Left lung (tissue), 4 donors: ENCODE measurements at regions not wholly inside any gene's neighbourhood (a gene's known extent, or its start where the extent isn't known, plus 50 kb on each side); places are given as distances from the start of the nearest gene placed in this dataset.

Experiments used
- ATAC-seq: fragments of 200-7000 bp; cut with Tn5 transposase; one replicate; pipeline ENCODE4 v1.9.1; 2020; ENCODE audit warnings: moderate library complexity
- DNase-seq, 4 donors: peaks; one replicate each; pipeline ENCODE4 v3.0.0-alpha.2; 2013 to 2020
- H3K27ac ChIP-seq, 2 donors: fragments of 200-600 bp; sonication (generic) in 1 of 2; one replicate each; pipeline versions ENCODE4 v1.5.0 to v1.8.0; 2020 to 2021
- H3K27me3 ChIP-seq, 2 donors: fragments of 200-600 bp; sonication (generic) in 1 of 2; one replicate each; pipeline versions ENCODE4 v1.5.0 to v1.8.0; 2020 to 2021
- H3K36me3 ChIP-seq, 2 donors: fragments of 200-600 bp; sonication (generic) in 1 of 2; one replicate each; pipeline versions ENCODE4 v1.5.0 to v1.8.0; 2020 to 2021
- H3K4me1 ChIP-seq, 2 donors: fragments of 200-600 bp; one replicate each; pipeline ENCODE4 v1.8.0; 2021
- H3K4me3 ChIP-seq, 2 donors: fragments of 200-600 bp; sonication (generic) in 1 of 2; one replicate each; pipeline versions ENCODE4 v1.5.0 to v1.8.0; 2020 to 2021; ENCODE audit warnings: mild to moderate bottlenecking in 1 of 2
- H3K9me3 ChIP-seq, 2 donors: fragments of 200-600 bp; sonication (generic) in 1 of 2; one replicate each; pipeline versions ENCODE4 v1.5.0 to v1.8.0; 2020 to 2021
- intact Hi-C, 2 donors: fragments of 100-400 bp; cut with DNase I; formaldehyde crosslinking; loops; one replicate each; pipeline versions ENCODE4 v1.11.2 to v1.14.2; 2022
- TF ChIP-seq, protein P1 (sequence below), 2 donors: fragments of 200-600 bp; sonication (generic) in 1 of 2; IDR thresholded peaks; one replicate each; pipeline versions ENCODE4 v1.5.0 to v1.8.0; 2021; ENCODE audit warnings: antibody characterized with exemption in 2 of 2
- donor health status: DM: no; HTN: yes; CAD: no.
- donor health status: DM: no; HTN: no; CAD: no.

DNA sequence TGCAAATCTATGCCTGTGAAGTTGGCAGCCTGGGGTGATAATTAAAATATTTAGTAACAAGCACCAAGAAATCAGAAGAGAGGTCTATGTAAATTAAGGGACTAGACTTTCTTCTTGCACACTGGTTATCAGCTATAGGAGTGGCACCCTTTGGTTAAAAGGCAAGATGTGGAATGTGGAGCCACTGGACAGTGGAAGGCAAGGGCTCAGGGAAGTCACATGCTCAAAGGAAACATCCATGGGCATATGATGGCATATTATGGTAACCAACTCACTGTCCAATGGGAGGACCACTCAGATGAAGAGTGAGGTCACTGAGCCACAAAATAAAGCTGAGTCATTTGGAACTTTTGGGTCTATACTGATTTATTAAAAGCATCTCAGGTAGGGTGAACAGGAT is 165.6 kb upstream of the PRICKLE2 start:
- Histone ChIP-seq H3K4me3 (no peak overlapping the region), H3K27ac (no peak overlapping the region), H3K9me3 (no peaks in the 10 kb centered on the region), H3K4me1 (no peaks in the 10 kb centered on the region), H3K27me3 (no peaks in the 10 kb centered on the region), H3K36me3 (no peaks in the 10 kb centered on the region)
- TF ChIP-seq, protein P1, sequence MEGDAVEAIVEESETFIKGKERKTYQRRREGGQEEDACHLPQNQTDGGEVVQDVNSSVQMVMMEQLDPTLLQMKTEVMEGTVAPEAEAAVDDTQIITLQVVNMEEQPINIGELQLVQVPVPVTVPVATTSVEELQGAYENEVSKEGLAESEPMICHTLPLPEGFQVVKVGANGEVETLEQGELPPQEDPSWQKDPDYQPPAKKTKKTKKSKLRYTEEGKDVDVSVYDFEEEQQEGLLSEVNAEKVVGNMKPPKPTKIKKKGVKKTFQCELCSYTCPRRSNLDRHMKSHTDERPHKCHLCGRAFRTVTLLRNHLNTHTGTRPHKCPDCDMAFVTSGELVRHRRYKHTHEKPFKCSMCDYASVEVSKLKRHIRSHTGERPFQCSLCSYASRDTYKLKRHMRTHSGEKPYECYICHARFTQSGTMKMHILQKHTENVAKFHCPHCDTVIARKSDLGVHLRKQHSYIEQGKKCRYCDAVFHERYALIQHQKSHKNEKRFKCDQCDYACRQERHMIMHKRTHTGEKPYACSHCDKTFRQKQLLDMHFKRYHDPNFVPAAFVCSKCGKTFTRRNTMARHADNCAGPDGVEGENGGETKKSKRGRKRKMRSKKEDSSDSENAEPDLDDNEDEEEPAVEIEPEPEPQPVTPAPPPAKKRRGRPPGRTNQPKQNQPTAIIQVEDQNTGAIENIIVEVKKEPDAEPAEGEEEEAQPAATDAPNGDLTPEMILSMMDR (IDR thresholded peaks at IDR 0.05) = no peak
- ATAC-seq (no peak), DNase-seq (no peak)
- intact Hi-C loops = no loop called here

DNA sequence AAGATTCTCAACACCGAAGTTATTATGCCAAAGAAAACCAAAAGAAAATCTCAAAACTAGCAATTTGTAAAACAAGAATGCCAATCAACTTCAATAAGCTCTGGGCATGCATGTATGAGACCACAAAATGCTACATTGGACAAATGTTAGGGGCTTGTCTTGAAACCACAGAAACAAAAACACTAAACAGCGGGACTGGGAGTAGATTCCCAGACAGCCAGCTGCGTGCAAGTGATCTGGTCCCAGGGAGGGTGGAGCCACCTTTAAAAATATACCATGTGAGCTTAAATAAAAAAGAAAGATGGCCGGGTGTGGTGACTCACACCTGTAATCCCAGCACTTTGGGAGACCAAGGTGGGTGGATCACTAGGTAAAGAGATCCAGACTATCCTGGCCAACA is 163.6 kb upstream of the PRICKLE2 start:
- Histone ChIP-seq H3K36me3 (no peaks in the 10 kb centered on the region), H3K4me1 (no peaks in the 10 kb centered on the region), H3K27ac (no peak overlapping the region), H3K9me3 (no peaks in the 10 kb centered on the region), H3K27me3 (no peaks in the 10 kb centered on the region), H3K4me3 (no peak overlapping the region)
- TF ChIP-seq, protein P1 (IDR thresholded peaks at IDR 0.05) = no peak
- no peak for DNase-seq
- intact Hi-C loops = no loop called here
- ATAC-seq = no peak

DNA sequence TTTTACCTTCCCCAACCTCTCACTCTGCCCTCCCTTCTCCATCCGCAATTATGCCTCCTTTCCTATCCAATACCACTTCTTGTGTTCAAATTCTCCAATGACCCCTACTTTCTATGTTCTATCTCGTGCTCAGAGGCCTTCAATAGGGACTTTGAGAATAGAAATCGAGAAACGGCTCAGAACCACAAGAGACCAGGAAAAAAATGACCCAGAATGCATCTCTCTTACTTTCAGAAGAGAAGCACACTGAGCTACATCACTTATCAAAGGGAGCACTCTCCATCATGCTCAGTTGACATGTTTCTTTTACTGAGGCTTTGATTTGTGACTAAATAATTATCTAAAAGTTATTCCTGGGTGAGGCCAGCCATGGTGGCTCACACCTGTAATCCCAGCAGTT is 162.4 kb upstream of the PRICKLE2 start:
- Histone ChIP-seq H3K36me3 (no peaks in the 10 kb centered on the region), H3K9me3 (no peaks in the 10 kb centered on the region), H3K4me3 (no peak overlapping the region), H3K27ac (no peak overlapping the region), H3K4me1 (no peaks in the 10 kb centered on the region), H3K27me3 (no peaks in the 10 kb centered on the region)
- no peak for ATAC-seq
- TF ChIP-seq, protein P1 (IDR thresholded peaks at IDR 0.05) = no peak
- no peak for DNase-seq
- intact Hi-C loops = no loop called here

DNA sequence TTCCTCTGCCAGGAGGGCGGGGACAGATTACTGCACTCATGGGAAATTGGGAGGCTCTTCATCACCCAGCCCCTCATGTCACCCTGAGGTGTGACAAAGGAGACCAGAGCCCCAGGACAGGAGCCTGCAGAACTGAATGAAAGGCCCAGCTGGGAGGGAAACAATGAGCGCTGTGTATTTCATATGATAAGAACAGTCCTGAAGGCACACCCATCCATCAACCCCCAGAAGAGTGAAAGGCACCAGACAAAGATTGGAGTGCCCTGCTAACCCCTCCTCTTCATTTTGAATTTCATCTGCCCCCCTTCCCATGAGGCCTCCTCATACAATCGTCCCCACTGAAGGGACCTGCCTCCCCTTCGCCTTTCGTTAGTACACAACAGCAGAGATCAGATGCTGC is 160.0 kb upstream of the PRICKLE2 start:
- H3K4me3 ChIP-seq = no peak overlapping the region
- H3K27me3 ChIP-seq = no peaks in the 10 kb centered on the region
- no peaks in the 10 kb centered on the region for H3K9me3 ChIP-seq
- intact Hi-C loops = no loop called here
- no peaks in the 10 kb centered on the region for H3K36me3 ChIP-seq
- H3K27ac ChIP-seq = no peak overlapping the region
- TF ChIP-seq, protein P1 (IDR thresholded peaks at IDR 0.05) = no peak
- ATAC-seq (no peak), DNase-seq (no peak)
- H3K4me1 ChIP-seq = peaks cover 0 to 6% of the 10 kb centered on the region in 2 donors

DNA sequence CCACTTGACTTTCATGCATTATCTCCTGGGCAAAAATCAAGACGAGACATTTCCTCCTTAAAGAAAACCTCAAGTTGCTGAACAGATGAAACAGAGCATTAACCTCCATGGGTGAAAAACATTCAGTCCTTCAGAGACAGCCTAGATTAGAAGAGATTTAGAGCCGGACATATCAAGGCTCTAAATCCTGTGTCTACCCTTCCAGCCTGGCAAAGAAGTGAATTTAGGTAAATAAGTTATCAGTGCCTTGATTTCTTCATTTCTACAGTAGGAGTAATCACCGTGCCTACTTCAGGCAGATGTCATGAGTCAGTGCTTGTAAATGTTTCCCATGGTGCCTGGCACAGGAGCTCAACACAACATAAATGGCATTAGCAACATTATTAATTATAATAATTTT is 159.3 kb upstream of the PRICKLE2 start:
- H3K4me1 ChIP-seq = peaks cover 0 to 6% of the 10 kb centered on the region in 2 donors
- no peaks in the 10 kb centered on the region for H3K9me3 ChIP-seq
- ATAC-seq = no peak
- H3K27ac ChIP-seq = no peak overlapping the region
- no peaks in the 10 kb centered on the region for H3K27me3 ChIP-seq
- TF ChIP-seq, protein P1 (IDR thresholded peaks at IDR 0.05) = no peak
- DNase-seq = no peak
- intact Hi-C loops = no loop called here
- H3K4me3 ChIP-seq = no peak overlapping the region
- H3K36me3 ChIP-seq = no peaks in the 10 kb centered on the region
